ENCODE measurements at regions not wholly inside any gene's neighbourhood (a gene's known extent, or its start where the extent isn't known, plus 50 kb on each side); places are given as distances from the start of the nearest gene placed in this dataset.

GRCh38 chr18:76670564-76671288 is 151.6 kb upstream of the ZNF236 start:
- no peak overlapping the region for H3K4me2 ChIP-seq (ENCODE audit: low read length)
- H3K36me3 ChIP-seq (ENCODE audit: control insufficient read depth, insufficient read depth, low read length) = no peaks in the 10 kb centered on the region
- no peak overlapping the region for H3K27ac ChIP-seq
- no peak overlapping the region for H3K4me3 ChIP-seq (ENCODE audit: low read depth, low read length)
- H3K27me3 ChIP-seq (ENCODE audit: control insufficient read depth, insufficient read depth, low read length) = no peaks in the 10 kb centered on the region
- no peaks in the 10 kb centered on the region for H3K9me3 ChIP-seq (ENCODE audit: control insufficient read depth, low read length)
- H3K9ac ChIP-seq = no peak overlapping the region
- no peaks in the 10 kb centered on the region for H3K79me2 ChIP-seq
- H2AFZ ChIP-seq = no peak overlapping the region
- H3K4me1 ChIP-seq = no peaks in the 10 kb centered on the region
- no peak for TF ChIP-seq CTCF (IDR thresholded peaks at IDR 0.05)

- no peak overlapping the region for H3K4me2 ChIP-seq (ENCODE audit: low read length)
- H3K36me3 ChIP-seq (ENCODE audit: control insufficient read depth, insufficient read depth, low read length) = no peaks in the 10 kb centered on the region
- H3K9ac ChIP-seq = no peak overlapping the region
- no peak overlapping the region for H3K4me3 ChIP-seq (ENCODE audit: low read depth, low read length)
- H3K79me2 ChIP-seq = no peaks in the 10 kb centered on the region
- H3K4me1 ChIP-seq = no peaks in the 10 kb centered on the region
- no peak overlapping the region for H2AFZ ChIP-seq
- no peak overlapping the region for H3K27ac ChIP-seq
- no peak for TF ChIP-seq CTCF (IDR thresholded peaks at IDR 0.05)
- H3K9me3 ChIP-seq (ENCODE audit: control insufficient read depth, low read length) = no peaks in the 10 kb centered on the region
- H3K27me3 ChIP-seq (ENCODE audit: control insufficient read depth, insufficient read depth, low read length) = no peaks in the 10 kb centered on the region
Measured at GRCh38 chr18:76668546-76668945, 153.8 kb upstream of the ZNF236 start.

- Histone ChIP-seq H3K9me3 (ENCODE audit: control insufficient read depth, low read length) (no peaks in the 10 kb centered on the region), H2AFZ (no peak overlapping the region), H3K4me1 (no peaks in the 10 kb centered on the region), H3K4me2 (ENCODE audit: low read length) (no peak overlapping the region), H3K27ac (no peak overlapping the region), H3K9ac (no peak overlapping the region), H3K79me2 (no peaks in the 10 kb centered on the region), H3K36me3 (ENCODE audit: control insufficient read depth, insufficient read depth, low read length) (no peaks in the 10 kb centered on the region), H3K4me3 (ENCODE audit: low read depth, low read length) (no peak overlapping the region), H3K27me3 (ENCODE audit: control insufficient read depth, insufficient read depth, low read length) (no peaks in the 10 kb centered on the region)
- no peak for TF ChIP-seq CTCF (IDR thresholded peaks at IDR 0.05)
Measured at GRCh38 chr18:76668119-76668518, 154.2 kb upstream of the ZNF236 start.

GRCh38 chr18:76667603-76668002 is 154.8 kb upstream of the ZNF236 start:
- Histone ChIP-seq H3K4me1 (no peaks in the 10 kb centered on the region), H3K9ac (no peak overlapping the region), H3K79me2 (no peaks in the 10 kb centered on the region), H3K9me3 (ENCODE audit: control insufficient read depth, low read length) (no peaks in the 10 kb centered on the region), H2AFZ (no peak overlapping the region), H3K4me2 (ENCODE audit: low read length) (no peak overlapping the region), H3K27ac (no peak overlapping the region), H3K36me3 (ENCODE audit: control insufficient read depth, insufficient read depth, low read length) (no peaks in the 10 kb centered on the region), H3K4me3 (ENCODE audit: low read depth, low read length) (no peak overlapping the region), H3K27me3 (ENCODE audit: control insufficient read depth, insufficient read depth, low read length) (no peaks in the 10 kb centered on the region)
- no peak for TF ChIP-seq CTCF (IDR thresholded peaks at IDR 0.05)

- no peaks in the 10 kb centered on the region for H3K36me3 ChIP-seq (ENCODE audit: control insufficient read depth, insufficient read depth, low read length)
- no peak overlapping the region for H3K4me2 ChIP-seq (ENCODE audit: low read length)
- TF ChIP-seq CTCF (IDR thresholded peaks at IDR 0.05) = no peak
- no peaks in the 10 kb centered on the region for H3K79me2 ChIP-seq
- no peak overlapping the region for H3K9ac ChIP-seq
- no peak overlapping the region for H2AFZ ChIP-seq
- H3K27me3 ChIP-seq (ENCODE audit: control insufficient read depth, insufficient read depth, low read length) = no peaks in the 10 kb centered on the region
- no peaks in the 10 kb centered on the region for H3K9me3 ChIP-seq (ENCODE audit: control insufficient read depth, low read length)
- no peak overlapping the region for H3K4me3 ChIP-seq (ENCODE audit: low read depth, low read length)
- no peak overlapping the region for H3K27ac ChIP-seq
- H3K4me1 ChIP-seq = no peaks in the 10 kb centered on the region
Measured at GRCh38 chr18:76662626-76663025, 159.7 kb upstream of the ZNF236 start.
